Breast epithelium (tissue), 3 donors: ENCODE measurements at regions not wholly inside any gene's neighbourhood (a gene's known extent, or its start where the extent isn't known, plus 50 kb on each side); places are given as distances from the start of the nearest gene placed in this dataset.

Source experiments
- POLR2AphosphoS5 ChIP-seq, 3 donors: sonication (generic); formaldehyde crosslinking; IDR thresholded peaks; one replicate each; pipeline ENCODE4 v1.6.1; 2017; ENCODE audit warnings: antibody characterized with exemption in 3 of 3
- TF ChIP-seq, protein P1 (sequence below), 3 donors: fragments of 450-650 bp; IDR thresholded peaks; one replicate each; pipeline ENCODE4 v1.5.1; 2016 to 2017; ENCODE audit warnings: antibody characterized with exemption in 3 of 3, mild to moderate bottlenecking in 3 of 3, moderate library complexity in 3 of 3

DNA sequence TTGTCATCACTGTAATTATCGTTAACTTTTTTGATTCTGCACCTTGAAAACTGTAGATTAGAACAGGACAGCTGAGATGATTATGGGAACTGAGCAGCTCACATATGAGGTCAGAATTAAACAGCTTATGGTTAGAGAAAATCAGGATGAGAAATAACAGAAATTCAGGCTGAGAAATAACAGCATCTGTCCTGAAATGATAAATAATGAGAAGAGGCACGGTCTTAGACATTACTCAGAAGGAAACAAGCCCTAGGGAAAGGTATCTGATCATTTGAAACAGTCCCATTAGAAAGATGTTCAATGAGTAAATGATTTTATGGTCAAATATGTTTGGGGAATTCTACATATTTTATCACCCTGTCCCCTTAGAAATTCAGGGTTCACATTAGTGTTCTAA lies 65.6 kb upstream of the PCGF5 start:
- no peak for TF ChIP-seq POLR2AphosphoS5 (IDR thresholded peaks at IDR 0.05)
- TF ChIP-seq, protein P1, sequence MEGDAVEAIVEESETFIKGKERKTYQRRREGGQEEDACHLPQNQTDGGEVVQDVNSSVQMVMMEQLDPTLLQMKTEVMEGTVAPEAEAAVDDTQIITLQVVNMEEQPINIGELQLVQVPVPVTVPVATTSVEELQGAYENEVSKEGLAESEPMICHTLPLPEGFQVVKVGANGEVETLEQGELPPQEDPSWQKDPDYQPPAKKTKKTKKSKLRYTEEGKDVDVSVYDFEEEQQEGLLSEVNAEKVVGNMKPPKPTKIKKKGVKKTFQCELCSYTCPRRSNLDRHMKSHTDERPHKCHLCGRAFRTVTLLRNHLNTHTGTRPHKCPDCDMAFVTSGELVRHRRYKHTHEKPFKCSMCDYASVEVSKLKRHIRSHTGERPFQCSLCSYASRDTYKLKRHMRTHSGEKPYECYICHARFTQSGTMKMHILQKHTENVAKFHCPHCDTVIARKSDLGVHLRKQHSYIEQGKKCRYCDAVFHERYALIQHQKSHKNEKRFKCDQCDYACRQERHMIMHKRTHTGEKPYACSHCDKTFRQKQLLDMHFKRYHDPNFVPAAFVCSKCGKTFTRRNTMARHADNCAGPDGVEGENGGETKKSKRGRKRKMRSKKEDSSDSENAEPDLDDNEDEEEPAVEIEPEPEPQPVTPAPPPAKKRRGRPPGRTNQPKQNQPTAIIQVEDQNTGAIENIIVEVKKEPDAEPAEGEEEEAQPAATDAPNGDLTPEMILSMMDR (IDR thresholded peaks at IDR 0.05), result no peak
